GM23338 (cell line): ENCODE measurements at regions not wholly inside any gene's neighbourhood (a gene's known extent, or its start where the extent isn't known, plus 50 kb on each side); places are given as distances from the start of the nearest gene placed in this dataset.

ENCODE experiments used
- ATAC-seq: fragments of 200-7000 bp; cut with Tn5 transposase; 3 replicates; pipeline ENCODE4 v1.9.1; 2020
- DNase-seq: peaks from one replicate; pipeline ENCODE4 v3.0.0-alpha.2; 2015; ENCODE audit warnings: low spot score
- H2AFZ ChIP-seq: fragments of 200-600 bp; sonication (generic); 2 replicates; pipeline ENCODE4 v1.8.0; 2016; ENCODE audit warnings: antibody characterized with exemption, mild to moderate bottlenecking, moderate library complexity
- H3F3A ChIP-seq: fragments of 200-600 bp; sonication (generic); replicated peaks from 2 replicates; pipeline ENCODE4 v1.8.0; 2017; ENCODE audit warnings: antibody characterized with exemption, mixed run types, low read depth
- H3K27ac ChIP-seq: fragments of 200-600 bp; sonication (generic); 2 replicates; pipeline ENCODE4 v1.6.1; 2016; ENCODE audit warnings: low read depth
- H3K27me3 ChIP-seq: fragments of 200-600 bp; sonication (generic); 2 replicates; pipeline ENCODE4 v1.8.0; 2016; ENCODE audit warnings: mild to moderate bottlenecking, mixed run types, moderate library complexity; ENCODE audit not compliant: insufficient read depth
- H3K36me3 ChIP-seq: fragments of 200-600 bp; sonication (generic); 2 replicates; pipeline ENCODE4 v1.8.0; 2016; ENCODE audit warnings: mild to moderate bottlenecking; ENCODE audit not compliant: insufficient read depth
- H3K4me1 ChIP-seq: fragments of 200-600 bp; sonication (generic); 2 replicates; pipeline ENCODE4 v1.8.0; 2016; ENCODE audit warnings: mild to moderate bottlenecking, moderate library complexity; ENCODE audit not compliant: insufficient read depth
- H3K4me2 ChIP-seq: fragments of 200-600 bp; sonication (generic); 2 replicates; pipeline ENCODE4 v1.7.1; 2017; ENCODE audit warnings: mixed run types
- H3K4me3 ChIP-seq: fragments of 200-600 bp; sonication (generic); 2 replicates; pipeline ENCODE4 v1.6.1; 2016; ENCODE audit warnings: mixed run types
- H3K79me2 ChIP-seq: fragments of 200-600 bp; sonication (generic); replicated peaks from 2 replicates; pipeline ENCODE4 v1.8.0; 2017; ENCODE audit warnings: mild to moderate bottlenecking; ENCODE audit not compliant: insufficient read depth
- H3K9me2 ChIP-seq: fragments of 200-600 bp; sonication (generic); 2 replicates; pipeline ENCODE4 v1.8.0; 2017; ENCODE audit not compliant: insufficient read depth
- H4K20me1 ChIP-seq: fragments of 200-600 bp; sonication (generic); replicated peaks from 2 replicates; pipeline ENCODE4 v1.8.0; 2017; ENCODE audit warnings: mild to moderate bottlenecking; ENCODE audit not compliant: insufficient read depth
- H3K27ac Mint-ChIP-seq: 2 replicates; pipeline ENCODE4 v1.8.0; 2020; ENCODE audit warnings: inconsistent platforms, mild to moderate bottlenecking, moderate library complexity, mixed read lengths
- H3K27me3 Mint-ChIP-seq: 3 replicates; pipeline ENCODE4 v1.8.0; 2022; ENCODE audit warnings: low read depth, mild to moderate bottlenecking, moderate library complexity, mixed read lengths, inconsistent platforms; ENCODE audit not compliant: insufficient read depth, poor library complexity
- H3K36me3 Mint-ChIP-seq: 3 replicates; pipeline ENCODE4 v1.8.0; 2021; ENCODE audit warnings: low read depth, mild to moderate bottlenecking, inconsistent platforms, moderate library complexity, mixed read lengths
- H3K4me1 Mint-ChIP-seq: 3 replicates; pipeline ENCODE4 v1.8.0; 2020; ENCODE audit warnings: mild to moderate bottlenecking, inconsistent platforms, mixed read lengths
- H3K4me3 Mint-ChIP-seq: 3 replicates; pipeline ENCODE4 v1.8.0; 2021; ENCODE audit warnings: moderate library complexity, mild to moderate bottlenecking, inconsistent platforms, mixed read lengths
- H3K9me3 Mint-ChIP-seq: 3 replicates; pipeline ENCODE4 v1.8.0; 2020; ENCODE audit warnings: moderate library complexity, mild to moderate bottlenecking, inconsistent platforms, mixed read lengths
- CREB1 ChIP-seq: fragments of 250-450 bp; sonication (Bioruptor Pico); IDR thresholded peaks from 2 replicates; pipeline ENCODE4 v1.5.0; 2020; ENCODE audit warnings: low read depth, mild to moderate bottlenecking, moderate library complexity
- EZH2phosphoT487 ChIP-seq: fragments of 200-600 bp; sonication (generic); IDR thresholded peaks from one replicate; pipeline ENCODE4 v1.8.1; 2018; ENCODE audit warnings: antibody characterized with exemption; ENCODE audit not compliant: unreplicated experiment
- NANOG ChIP-seq: IDR thresholded peaks from 2 replicates; pipeline ENCODE4 v1.6.1; 2016; ENCODE audit warnings: antibody characterized with exemption, borderline replicate concordance
- POLR2AphosphoS5 ChIP-seq: IDR thresholded peaks from 2 replicates; pipeline ENCODE4 v1.6.1; 2016; ENCODE audit warnings: antibody characterized with exemption, low read depth
- STAT1 ChIP-seq: IDR thresholded peaks from one replicate; pipeline ENCODE4 v1.6.1; 2016; ENCODE audit warnings: antibody characterized with exemption; ENCODE audit not compliant: unreplicated experiment
- TF ChIP-seq, protein P1 (sequence below): IDR thresholded peaks from 2 replicates; pipeline ENCODE4 v1.6.1; 2016; ENCODE audit warnings: antibody characterized with exemption

GRCh38 chr1:55466373-55466772, 251.2 kb upstream of the USP24 start:
- H3K79me2 ChIP-seq: no peaks in the 10 kb centered on the region
- 0 out of 2 replicates have a peak overlapping the region, but pooled peaks have one; percentile 43 for H2AFZ ChIP-seq
- H3K4me3 ChIP-seq: no peak overlapping the region
- no peak for ATAC-seq
- H3F3A ChIP-seq: no peaks in the 10 kb centered on the region
- no peak overlapping the region for H3K4me3 Mint-ChIP-seq
- no peak overlapping the region for H3K4me2 ChIP-seq
- no peak for TF ChIP-seq EZH2phosphoT487
- no peak for DNase-seq
- no peak overlapping the region for H3K27ac Mint-ChIP-seq
- H3K4me1 ChIP-seq: no peaks in the 10 kb centered on the region; the same call in 1 of the 2 replicates
- no peaks in the 10 kb centered on the region for H4K20me1 ChIP-seq
- H3K4me1 Mint-ChIP-seq: peaks cover 6% of the 10 kb centered on the region; the same call in 2 of the 3 replicates
- H3K36me3 ChIP-seq: no peaks in the 10 kb centered on the region
- H3K27ac ChIP-seq: no peak overlapping the region
- no peaks in the 10 kb centered on the region for H3K27me3 ChIP-seq
- H3K9me3 Mint-ChIP-seq: no peaks in the 10 kb centered on the region
- H3K9me2 ChIP-seq: no peaks in the 10 kb centered on the region
- H3K36me3 Mint-ChIP-seq: no peaks in the 10 kb centered on the region
- no peaks in the 10 kb centered on the region for H3K27me3 Mint-ChIP-seq

- Mint-ChIP-seq H3K27me3 (no peaks in the 10 kb centered on the region), H3K4me3 (no peak overlapping the region), H3K36me3 (no peaks in the 10 kb centered on the region), H3K9me3 (peaks cover 3% of the 10 kb centered on the region; the same call in 1 of the 3 replicates), H3K27ac (no peak overlapping the region), H3K4me1 (peaks cover 6% of the 10 kb centered on the region; the same call in 2 of the 3 replicates)
- DNase-seq (no peak), ATAC-seq (no peak)
- no peak for TF ChIP-seq CREB1 (CRISPR knock-in tag)
- TF ChIP-seq POLR2AphosphoS5: no peak
- TF ChIP-seq, protein P1, sequence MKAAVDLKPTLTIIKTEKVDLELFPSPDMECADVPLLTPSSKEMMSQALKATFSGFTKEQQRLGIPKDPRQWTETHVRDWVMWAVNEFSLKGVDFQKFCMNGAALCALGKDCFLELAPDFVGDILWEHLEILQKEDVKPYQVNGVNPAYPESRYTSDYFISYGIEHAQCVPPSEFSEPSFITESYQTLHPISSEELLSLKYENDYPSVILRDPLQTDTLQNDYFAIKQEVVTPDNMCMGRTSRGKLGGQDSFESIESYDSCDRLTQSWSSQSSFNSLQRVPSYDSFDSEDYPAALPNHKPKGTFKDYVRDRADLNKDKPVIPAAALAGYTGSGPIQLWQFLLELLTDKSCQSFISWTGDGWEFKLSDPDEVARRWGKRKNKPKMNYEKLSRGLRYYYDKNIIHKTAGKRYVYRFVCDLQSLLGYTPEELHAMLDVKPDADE: no peak
- TF ChIP-seq STAT1: no peak
- Histone ChIP-seq H3F3A (no peaks in the 10 kb centered on the region), H3K4me1 (no peaks in the 10 kb centered on the region; the same call in 1 of the 2 replicates), H3K9me2 (no peaks in the 10 kb centered on the region), H2AFZ (no peak overlapping the region), H3K27ac (no peak overlapping the region), H4K20me1 (no peaks in the 10 kb centered on the region), H3K36me3 (no peaks in the 10 kb centered on the region), H3K79me2 (no peaks in the 10 kb centered on the region), H3K4me3 (no peak overlapping the region), H3K4me2 (no peak overlapping the region), H3K27me3 (no peaks in the 10 kb centered on the region)
Observed at GRCh38 chr1:55464550-55464949, 249.4 kb upstream of the USP24 start.

DNA sequence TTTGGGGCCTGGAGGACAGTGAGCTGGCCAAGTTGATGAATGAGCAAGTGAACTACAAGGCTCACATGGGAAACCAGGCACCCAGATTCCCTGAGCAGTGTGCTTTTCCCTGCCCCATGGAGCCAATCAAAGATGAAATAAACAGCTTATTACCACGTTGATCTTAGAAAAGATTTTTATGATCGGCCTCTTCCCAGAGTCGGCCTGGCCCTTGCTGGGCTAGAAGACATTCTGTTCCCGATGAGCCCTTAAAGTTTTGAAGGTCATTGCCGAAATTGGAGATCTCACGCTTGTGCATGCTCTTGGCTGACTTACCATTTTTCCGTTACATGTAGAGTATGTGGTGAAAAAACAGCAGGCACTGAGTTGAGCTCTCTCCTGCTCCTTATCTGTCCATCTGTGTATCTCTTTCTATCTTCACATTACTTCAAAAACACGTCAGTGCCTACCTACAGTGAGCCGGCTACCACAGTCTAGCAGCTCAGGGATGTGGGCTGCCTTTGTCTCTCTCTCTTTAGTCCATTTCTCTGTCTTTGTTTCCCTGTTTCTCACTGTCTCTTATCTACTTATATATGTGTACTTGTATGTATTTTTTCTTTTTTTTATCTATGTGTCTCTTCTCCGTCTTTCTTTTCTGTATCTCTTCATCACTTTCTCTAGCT, 248.8 kb upstream of the USP24 start:
- Histone ChIP-seq H3F3A (no peaks in the 10 kb centered on the region), H2AFZ (no peak overlapping the region; the same call in 1 of the 2 replicates), H3K79me2 (no peaks in the 10 kb centered on the region), H3K27ac (no peak overlapping the region), H3K36me3 (no peaks in the 10 kb centered on the region), H3K27me3 (no peaks in the 10 kb centered on the region), H3K4me2 (no peak overlapping the region), H3K9me2 (no peaks in the 10 kb centered on the region), H3K4me1 (no peaks in the 10 kb centered on the region; the same call in 1 of the 2 replicates), H4K20me1 (no peaks in the 10 kb centered on the region), H3K4me3 (no peak overlapping the region)
- Mint-ChIP-seq H3K4me1 (peaks cover 4% of the 10 kb centered on the region; the same call in 2 of the 3 replicates), H3K4me3 (no peak overlapping the region), H3K9me3 (peaks cover 3% of the 10 kb centered on the region; the same call in 1 of the 3 replicates), H3K27ac (no peak overlapping the region), H3K36me3 (no peaks in the 10 kb centered on the region), H3K27me3 (no peaks in the 10 kb centered on the region)
- ATAC-seq (no peak), DNase-seq (no peak)
- TF ChIP-seq CREB1 (CRISPR knock-in tag) (no peak), NANOG (no peak)
